HG02642 (cell line): ENCODE measurements at regions not wholly inside any gene's neighbourhood (a gene's known extent, or its start where the extent isn't known, plus 50 kb on each side); places are given as distances from the start of the nearest gene placed in this dataset.

ENCODE experiments used
- ATAC-seq: cut with Tn5 transposase; IDR thresholded peaks from one replicate; pipeline ENCODE4 v1.9.1; 2021; ENCODE audit warnings: mild to moderate bottlenecking; ENCODE audit not compliant: unreplicated experiment, poor library complexity

DNA sequence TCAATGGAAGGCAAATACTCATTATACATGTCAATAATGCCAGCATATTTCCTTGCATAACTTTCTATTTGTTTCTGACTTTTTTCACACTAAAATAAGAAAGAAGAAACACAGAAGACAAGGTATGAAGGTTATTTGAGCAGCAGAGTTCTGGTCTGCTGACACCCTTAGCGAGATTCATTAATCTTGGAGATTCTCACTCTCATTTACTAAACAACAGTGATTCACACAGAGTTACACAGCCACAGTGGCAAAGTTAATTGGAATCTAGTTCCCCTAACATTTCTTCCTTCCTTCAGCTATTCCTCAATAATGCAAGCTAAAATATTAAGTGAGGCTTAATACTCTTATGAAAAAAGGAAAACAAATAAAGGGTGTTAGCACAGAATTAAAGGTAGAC, 1044.0 kb downstream of the IGSF11 start:
- ATAC-seq, result no peak

DNA sequence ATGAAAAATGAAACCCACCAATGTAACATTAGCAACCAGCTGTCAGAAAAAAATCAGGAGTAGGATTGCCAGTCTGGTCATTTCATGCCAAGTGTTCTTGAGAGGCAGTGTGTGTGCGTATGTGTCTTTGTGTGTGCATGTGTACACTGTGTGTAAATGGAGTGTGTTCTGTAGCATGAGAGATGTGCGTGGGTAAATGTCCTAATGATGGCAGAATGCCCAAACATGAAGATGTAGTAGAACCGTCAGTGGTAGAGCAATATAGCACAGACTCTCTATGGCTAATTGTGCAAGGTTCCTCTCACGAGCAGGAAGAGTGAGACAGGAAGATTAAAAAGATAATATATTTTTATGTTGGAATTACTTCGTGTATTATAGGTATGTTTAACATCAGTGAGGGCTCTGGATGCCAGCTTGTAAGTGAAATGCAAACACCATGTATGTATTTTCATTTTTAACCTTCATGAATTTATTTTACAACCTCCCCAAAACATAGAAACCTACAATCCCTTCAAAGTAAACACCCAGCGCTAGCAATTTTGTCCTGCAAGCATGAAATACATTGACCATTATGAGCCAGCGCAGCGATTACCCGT, 1038.7 kb downstream of the IGSF11 start:
- ATAC-seq, result no peak

DNA sequence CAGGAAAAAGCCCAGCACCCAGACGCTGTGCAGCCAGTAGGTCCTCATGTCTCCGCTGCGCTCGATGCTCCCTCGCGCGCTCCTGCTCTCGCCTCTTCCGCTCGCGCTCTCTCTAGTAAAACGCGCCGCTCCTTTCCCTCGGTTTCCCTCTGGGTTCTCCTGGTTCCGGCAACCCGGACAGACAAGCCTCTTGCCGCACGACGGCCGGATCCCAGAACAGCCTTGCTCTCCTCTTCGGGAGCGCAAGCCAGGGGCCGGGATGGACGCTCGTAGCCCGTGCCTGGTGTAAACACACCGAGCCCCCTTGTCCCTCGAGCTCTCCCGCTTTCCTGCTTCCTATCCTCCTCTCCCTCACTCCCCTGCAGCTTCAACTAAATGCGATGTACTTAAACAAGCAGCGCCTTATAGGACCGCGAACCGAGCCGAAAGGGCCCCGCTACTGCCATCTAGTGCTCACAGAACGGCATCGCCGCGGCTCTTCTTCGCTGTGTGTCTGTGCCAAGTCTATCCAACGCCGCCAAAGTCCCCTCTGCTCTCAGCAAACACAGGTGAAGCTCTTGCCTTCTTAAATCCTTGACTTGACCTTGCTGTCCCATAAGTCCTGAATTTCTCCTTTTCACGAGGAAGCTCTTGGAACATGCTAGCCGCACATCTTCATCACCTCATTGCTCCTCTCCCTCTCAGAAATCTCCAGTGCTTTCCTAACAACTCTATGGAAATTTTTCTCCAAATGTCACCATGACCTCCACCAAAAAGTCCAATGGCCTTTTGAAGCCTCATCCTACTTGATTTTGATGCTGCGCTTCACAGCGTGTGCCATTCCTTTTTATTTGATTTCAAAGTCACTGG, 1037.2 kb downstream of the IGSF11 start:
- ATAC-seq, result peak; percentile 99

DNA sequence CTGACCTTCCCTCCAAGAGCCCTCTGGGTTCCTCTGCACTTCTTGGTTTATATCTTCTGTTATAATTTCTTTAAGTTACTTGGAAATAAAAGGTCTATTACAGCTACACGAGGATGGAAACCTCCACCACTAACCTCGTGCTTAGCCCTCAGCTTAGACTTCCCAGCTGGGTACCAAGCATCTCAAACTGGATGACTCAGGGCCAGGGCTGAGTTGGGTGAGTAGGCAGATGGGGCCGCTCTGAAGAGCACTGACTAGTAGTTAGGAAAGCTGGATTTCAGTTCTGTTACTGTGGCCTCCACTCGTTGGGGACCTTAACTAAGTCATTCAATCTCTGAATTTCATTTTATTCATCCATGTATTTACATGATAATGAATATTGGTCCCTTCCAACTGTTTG, 1036.6 kb downstream of the IGSF11 start:
- ATAC-seq, result no peak

DNA sequence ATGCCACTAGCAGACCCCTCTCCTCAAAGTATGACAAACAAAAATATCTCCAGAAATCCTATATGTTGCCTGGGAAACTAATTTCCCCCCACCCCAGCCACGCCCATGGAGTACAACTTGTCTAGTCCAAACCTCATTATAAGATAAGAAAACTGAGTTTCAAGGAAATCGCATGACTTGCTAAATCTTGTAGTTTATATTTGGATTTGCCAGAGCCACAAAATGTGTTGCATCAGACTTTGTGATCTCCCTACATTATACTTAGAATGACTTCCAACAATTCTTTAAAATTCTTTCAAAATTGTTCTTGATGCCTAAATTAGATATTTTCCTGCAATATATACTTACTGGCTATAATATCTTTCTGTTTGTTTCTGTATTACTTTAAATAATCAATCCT, 1034.4 kb downstream of the IGSF11 start:
- ATAC-seq, result no peak

DNA sequence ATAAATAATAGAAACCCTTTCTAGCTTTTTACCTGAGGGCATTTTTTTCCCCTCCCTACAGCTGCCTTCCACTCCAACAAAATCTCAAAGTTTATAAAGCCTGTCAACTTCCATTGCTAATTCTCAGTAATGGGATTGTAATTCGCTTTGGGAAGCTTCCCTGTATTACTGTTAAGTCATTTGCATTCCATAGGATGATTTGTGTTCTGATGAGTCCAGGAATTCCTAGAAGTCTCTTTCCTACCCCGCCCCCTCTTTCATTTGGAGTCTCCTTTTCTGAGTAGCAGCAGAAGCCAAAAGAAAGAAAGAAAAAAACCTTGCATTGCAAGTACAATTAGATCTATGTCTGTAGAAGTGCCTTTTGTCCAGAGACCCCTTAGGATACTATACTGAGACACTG, 1033.3 kb downstream of the IGSF11 start:
- no peak for ATAC-seq

DNA sequence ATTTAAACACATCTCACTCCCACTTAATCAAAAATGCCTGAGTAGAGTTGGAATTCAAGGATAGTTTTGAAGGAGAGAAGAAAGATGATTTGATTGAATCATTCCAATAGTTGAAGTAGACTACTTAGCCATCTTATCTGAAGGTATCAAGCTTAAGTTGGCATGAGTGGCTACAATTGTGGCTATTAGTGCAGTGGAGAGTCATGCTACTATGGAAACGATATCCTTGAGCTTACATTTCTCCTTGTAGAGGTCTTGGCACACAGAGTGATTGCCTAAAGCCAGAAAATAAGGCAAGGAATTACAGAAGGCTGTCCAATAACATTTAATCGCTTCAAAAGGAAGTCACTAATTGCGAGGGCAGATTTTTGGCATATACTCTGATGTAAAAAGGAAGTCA, 1022.7 kb downstream of the IGSF11 start:
- ATAC-seq, result no peak

DNA sequence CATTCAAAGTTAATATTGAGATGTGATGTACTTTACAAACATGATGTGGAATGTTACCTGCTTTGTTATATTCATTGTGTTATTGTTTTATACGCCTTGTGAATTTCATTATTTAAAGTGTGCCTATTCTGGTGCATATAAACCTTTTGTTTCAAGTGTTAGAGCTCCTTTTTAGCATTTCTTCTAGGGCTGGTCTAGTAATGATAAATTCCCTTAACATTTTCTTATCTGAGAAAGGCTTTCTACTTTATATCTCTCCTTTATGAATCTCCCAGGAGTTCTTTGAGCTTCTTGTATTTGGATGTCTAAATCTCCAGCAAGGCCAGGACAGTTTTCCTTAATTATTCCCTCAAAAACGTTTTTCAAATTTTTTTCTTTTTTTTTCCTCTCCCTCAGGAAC, 1005.6 kb downstream of the IGSF11 start:
- ATAC-seq, result no peak

DNA sequence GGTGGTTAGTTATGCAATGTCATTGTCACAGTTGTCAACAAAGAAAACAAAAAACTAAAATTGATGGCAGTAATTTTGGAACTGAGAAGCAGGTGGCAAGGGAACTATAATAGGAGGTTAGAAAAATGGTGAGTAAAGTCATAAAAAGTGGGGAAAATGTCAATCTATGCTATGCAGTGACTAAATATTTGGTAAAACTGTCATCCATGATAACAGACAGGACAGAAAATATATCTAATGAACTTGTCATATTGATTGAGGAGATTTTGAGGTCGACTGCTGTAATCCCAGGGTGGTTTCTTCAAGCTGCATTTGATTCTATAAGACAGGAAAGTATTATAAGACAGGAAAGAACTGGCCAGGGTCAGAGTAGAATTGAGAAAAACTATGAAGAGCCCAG, 998.4 kb downstream of the IGSF11 start:
- no peak for ATAC-seq

DNA sequence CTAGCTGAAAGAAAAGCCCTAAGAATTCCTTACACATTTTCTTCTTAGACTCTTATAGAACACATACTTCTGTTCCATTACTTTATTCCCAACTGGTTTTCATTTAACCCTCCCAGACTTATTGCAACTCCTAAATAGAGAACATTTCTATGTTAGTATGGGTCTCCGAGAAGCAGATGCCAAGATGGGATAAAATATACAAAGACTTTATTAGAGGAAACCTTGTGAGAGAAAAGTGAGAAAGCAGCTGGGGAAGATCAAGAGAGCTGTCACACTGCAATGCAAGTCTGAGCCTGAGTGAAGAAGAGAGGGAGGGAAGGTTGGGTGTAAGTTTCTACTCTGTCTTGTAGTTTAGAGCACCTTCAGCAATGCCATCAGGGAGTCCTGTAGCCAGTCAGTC, 979.3 kb downstream of the IGSF11 start:
- ATAC-seq, result no peak

DNA sequence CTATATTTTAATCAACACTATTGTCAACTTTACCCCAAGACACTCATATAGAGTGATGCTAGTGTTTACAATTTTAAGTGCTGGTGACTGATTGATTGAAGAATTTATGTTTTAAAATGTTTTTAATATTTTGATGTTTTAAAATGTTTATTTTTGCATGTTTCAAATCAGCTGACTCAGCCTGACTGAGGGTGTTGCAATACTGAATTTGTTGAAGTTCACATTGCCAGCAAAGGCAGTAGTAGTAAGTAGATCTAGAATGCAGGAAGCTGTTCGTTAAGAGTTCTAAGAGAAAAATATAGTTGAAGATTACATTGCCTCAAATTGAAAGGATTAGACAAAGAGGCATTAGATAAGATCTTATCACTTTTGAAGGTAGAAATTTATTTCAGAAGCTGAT, 977.6 kb downstream of the IGSF11 start:
- no peak for ATAC-seq

DNA sequence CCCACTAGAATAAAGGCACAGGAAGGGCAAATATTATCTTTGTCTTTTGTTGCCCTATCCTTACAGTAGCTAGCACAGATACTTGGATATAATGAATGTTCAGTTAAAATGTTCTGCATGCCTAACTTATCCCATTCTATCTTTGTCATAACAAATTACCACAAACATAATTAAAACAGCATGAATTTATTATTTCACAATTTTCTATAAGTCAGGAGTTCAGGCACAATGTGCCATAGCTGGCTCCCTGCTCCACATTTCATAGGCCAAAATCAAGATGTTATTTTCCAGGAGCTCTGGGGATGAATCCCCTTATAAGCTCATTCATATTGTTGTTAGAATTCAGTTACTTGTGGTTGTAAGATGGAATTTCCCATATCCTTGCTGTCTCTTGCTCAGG, 975.5 kb downstream of the IGSF11 start:
- ATAC-seq, result no peak

DNA sequence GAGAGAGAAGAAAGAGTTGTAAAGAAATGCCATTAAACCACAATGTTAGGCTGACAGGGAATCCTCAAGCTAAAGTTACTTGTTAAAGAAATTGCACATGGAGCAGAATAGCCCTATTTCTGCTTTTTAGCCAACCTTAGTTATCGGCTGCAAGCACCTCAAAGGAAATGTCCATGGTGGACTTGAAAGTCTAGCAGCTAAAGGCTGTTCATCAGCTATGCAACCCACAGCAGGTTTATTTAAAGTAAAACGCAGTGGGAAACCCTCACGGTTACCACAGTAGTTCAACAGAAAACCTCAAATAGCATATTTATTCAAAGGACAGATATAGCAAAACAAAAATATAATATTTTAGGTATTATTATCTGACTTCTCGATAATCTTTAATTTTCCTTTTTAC, 967.2 kb downstream of the IGSF11 start:
- no peak for ATAC-seq

DNA sequence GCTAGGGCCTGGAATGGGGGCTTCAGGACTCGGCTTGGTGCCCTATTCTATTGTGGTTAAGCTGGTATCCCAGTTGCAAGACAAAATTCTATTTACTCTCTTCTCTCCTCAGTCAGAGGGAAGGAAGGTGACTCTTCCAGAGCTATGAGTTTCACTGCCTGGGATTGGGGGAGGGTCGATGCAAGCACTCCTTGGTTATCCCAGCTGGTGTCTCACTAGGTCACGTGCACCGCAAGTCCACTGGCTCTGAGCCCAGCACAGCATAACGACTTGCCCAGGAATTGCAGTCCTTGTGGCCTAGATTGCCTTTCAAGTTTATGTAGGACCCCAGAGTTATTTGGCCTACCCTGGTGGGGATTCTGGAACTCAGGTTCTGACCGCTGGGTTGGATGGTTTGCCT, 958.8 kb downstream of the IGSF11 start:
- ATAC-seq, result no peak

DNA sequence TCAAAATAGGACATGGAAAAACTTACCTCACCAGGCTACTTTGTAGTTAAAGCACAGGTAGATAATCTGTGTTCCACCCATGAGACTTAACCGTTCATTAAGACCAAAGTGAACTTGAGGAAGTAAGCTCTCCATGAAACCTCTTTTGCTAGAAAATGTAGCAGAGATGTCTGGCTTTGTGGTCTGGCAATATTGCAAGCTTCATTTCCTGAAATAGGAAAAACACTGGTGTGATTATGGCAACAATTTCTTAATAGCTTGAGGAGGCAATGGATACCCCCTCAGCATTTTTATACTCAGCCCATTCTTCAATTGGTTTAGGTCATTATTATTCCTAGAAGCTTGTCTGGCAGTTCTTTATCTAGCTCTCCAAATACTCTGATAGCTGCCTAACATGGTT, 957.3 kb downstream of the IGSF11 start:
- no peak for ATAC-seq

DNA sequence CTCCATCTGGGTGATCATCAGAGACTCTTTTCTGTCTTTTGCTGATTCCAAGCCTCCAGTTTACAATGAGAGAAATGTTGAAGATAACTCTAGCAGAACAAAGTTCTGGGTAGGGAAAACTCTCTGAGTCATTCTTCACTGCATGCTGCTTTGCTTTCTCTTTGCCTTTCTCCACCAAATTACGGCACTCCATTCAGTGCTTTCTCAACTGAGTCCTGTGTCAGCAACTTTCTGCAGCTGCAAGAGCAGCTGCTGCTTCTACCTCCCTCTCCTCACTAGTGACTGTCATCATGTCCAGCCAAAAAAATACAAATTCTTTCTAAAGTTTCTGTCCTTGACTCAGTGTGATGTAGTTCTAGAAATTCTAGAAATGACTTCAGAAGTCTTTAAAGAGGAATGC, 953.8 kb downstream of the IGSF11 start:
- ATAC-seq, result no peak

DNA sequence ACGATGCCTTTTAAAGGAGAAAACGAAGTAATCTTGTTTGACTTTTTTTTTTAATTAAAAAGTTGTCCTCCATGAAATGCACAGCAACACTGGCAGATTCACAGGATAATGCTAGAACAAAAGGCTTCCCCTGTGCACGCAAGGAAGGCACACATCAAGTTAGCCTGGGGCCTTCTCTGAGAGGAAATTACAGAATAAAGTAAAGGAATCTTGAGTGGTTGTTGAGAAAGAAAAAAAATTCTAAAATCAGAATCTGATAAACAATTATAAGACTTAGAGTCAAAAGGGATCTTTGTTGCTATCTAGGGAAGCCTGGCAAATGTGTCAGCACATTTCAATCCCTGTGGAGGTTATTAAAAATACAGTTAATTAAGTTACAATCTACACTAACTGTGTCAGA, 946.0 kb downstream of the IGSF11 start:
- no peak for ATAC-seq

DNA sequence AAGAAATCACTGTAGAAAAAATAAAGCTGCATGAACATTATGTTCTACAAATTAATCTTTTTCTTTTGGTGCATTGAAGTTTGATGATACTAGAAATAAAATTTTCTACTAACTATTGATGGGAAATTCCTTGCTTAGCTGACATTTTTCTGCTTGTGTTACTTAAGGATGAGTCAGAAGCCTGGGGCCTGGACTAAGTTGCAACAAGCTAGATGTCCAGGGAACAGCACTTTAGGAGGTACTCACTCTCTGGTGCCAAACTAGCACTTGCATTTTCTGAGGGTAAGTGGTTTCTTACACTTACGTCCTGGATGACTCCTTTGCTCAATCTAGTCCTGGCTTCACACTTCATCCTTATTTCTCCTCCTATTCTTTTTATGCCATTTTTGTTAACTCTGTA, 945.1 kb downstream of the IGSF11 start:
- ATAC-seq, result no peak

DNA sequence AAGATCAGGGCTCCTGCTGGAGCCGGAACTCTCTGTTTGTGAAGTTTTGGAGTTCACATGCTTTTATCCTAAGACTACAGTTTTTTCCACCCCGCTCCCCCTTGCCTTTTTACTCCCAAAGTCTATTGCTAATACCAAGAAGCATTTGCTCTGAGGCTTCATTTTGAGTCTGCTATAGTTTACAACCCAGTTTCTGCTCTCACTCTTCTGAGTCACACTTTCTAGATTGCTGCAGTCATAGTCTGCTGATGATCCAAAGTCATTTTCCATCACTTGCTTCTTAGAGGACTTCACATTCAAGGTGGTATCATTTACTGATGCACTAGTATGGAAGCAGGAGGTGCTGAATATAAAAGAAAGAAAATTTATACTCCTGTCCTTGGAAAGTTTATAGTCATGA, 937.4 kb downstream of the IGSF11 start:
- no peak for ATAC-seq

DNA sequence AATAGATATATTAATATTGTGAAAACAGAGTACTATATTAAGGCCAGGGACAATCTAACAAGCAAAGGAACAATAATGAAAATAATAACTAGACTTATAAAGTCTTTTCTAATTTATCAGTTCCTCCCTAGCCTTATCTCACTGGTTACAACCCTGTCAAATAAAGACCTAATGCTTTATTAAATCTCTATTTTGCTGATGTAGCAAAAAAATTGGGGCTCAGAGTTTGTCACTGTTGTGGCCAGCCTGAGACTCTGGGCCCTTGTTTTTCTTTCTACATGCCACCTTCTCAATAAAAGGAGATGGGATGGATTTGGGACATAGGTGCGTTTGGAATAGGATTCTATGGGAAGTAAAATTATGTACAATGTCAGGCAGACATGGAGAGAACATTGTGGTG, 937.0 kb downstream of the IGSF11 start:
- ATAC-seq, result no peak

DNA sequence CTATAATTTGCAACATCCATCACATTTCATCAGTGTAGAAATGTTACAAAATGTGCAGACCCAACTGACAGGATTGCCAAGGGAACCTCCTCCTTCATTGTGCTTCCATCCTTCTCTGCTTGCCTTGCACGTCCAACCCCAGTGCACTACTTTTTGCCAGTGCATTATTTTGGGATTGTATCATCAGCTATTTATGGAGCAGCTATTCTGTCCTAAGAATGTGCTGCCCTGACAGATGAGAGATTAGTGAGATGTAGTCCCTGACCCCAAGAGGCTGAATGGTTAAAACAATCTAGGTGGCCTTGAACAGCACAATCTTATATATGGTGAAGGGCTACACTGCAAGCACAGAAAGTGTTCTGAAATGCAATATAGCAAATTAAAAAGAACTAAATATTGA, 935.8 kb downstream of the IGSF11 start:
- ATAC-seq, result no peak

DNA sequence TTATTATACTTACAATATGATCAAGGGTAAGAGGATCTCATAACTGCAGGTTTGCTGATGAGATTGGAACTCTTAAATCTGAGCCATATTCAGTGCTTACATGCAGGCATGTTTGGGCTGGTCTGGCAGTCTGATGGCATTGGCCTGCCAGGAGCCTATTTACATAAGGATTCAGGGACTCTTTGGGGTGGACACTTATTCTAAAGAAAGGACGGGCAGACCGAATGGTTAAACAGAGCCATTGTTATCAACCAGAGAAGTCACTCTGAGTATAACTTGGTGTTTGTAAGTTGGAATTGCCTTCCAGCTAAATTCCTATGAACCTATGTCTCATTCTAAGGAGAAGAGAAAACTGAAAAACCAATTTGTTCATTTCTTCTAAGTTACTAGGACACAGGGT, 932.8 kb downstream of the IGSF11 start:
- ATAC-seq, result no peak
